ENCODE measurements at regions not wholly inside any gene's neighbourhood (a gene's known extent, or its start where the extent isn't known, plus 50 kb on each side); places are given as distances from the start of the nearest gene placed in this dataset.
"Not testable (repeated sequence)": the region's sequence is repeated elsewhere in the genome, so short reads cannot be mapped to it uniquely, and the experiment has no call there.

- no peaks in the 10 kb centered on the region for H3K4me1 ChIP-seq
- TF ChIP-seq POLR2A (IDR thresholded peaks at IDR 0.05): no peak
- no peak for TF ChIP-seq CTCF (IDR thresholded peaks at IDR 0.05)
- intact Hi-C loops (cut with DNase I): no loop called here
Observed at GRCh38 chr7:68888971-68889385, 709.3 kb upstream of the AUTS2 start.

GRCh38 chr7:68892236-68892635, 706.0 kb upstream of the AUTS2 start:
- intact Hi-C loops (cut with DNase I): no loop called here
- Histone ChIP-seq H3K9me3 (no peaks in the 10 kb centered on the region), H3K4me1 (no peaks in the 10 kb centered on the region), H3K36me3 (no peaks in the 10 kb centered on the region), H3K4me3 (no peak overlapping the region), H3K27me3 (no peaks in the 10 kb centered on the region), H3K27ac (no peak overlapping the region)
- 67 to 80% methylated on average over 3 of the region's 3 CpGs for WGBS, 2 donors
- no peak for TF ChIP-seq CTCF (IDR thresholded peaks at IDR 0.05)
- no peak for TF ChIP-seq POLR2A (IDR thresholded peaks at IDR 0.05)
- no peak for DNase-seq

More at GRCh38 chr7:68888971-68889385, 709.3 kb upstream of the AUTS2 start:
- no peak overlapping the region for H3K27ac ChIP-seq
- H3K9me3 ChIP-seq: no peaks in the 10 kb centered on the region
- 40 to 48% methylated on average over 1 to 2 of the region's 3 CpGs for WGBS, 2 donors
- no peak for DNase-seq
- H3K27me3 ChIP-seq: no peaks in the 10 kb centered on the region
- H3K36me3 ChIP-seq: no peaks in the 10 kb centered on the region
- no peak overlapping the region for H3K4me3 ChIP-seq

- no peak overlapping the region for H3K27ac ChIP-seq
- H3K36me3 ChIP-seq: no peaks in the 10 kb centered on the region
- H3K27me3 ChIP-seq: no peaks in the 10 kb centered on the region
- intact Hi-C loops (cut with DNase I): no loop called here
- no peak for TF ChIP-seq CTCF (IDR thresholded peaks at IDR 0.05)
- TF ChIP-seq POLR2A (IDR thresholded peaks at IDR 0.05): no peak
- no peaks in the 10 kb centered on the region for H3K9me3 ChIP-seq
- no peak overlapping the region for H3K4me3 ChIP-seq
- WGBS, 2 donors: 55 to 62% methylated on average over 4 of the region's 4 CpGs
- DNase-seq: no peak
- H3K4me1 ChIP-seq: no peaks in the 10 kb centered on the region
Observed at GRCh38 chr7:68893411-68893810, 704.9 kb upstream of the AUTS2 start.

- H3K4me1 ChIP-seq; intact Hi-C loops (cut with DNase I); H3K27ac ChIP-seq; H3K36me3 ChIP-seq; DNase-seq; H3K27me3 ChIP-seq; H3K9me3 ChIP-seq; H3K4me3 ChIP-seq: not testable (repeated sequence)
- WGBS, 2 donors: 89 to 91% methylated on average over 6 of the region's 6 CpGs
Observed at GRCh38 chr7:68899156-68899555, 699.1 kb upstream of the AUTS2 start.

GRCh38 chr7:68900096-68900495, 698.2 kb upstream of the AUTS2 start:
- no peak overlapping the region for H3K27ac ChIP-seq
- DNase-seq: no peak

More at GRCh38 chr7:68900096-68900495, 698.2 kb upstream of the AUTS2 start:
- Histone ChIP-seq H3K9me3 (no peaks in the 10 kb centered on the region), H3K27me3 (no peaks in the 10 kb centered on the region), H3K4me1 (no peaks in the 10 kb centered on the region), H3K36me3 (no peaks in the 10 kb centered on the region), H3K4me3 (no peak overlapping the region)
- intact Hi-C loops (cut with DNase I): no loop called here
- TF ChIP-seq POLR2A (IDR thresholded peaks at IDR 0.05) (no peak), CTCF (IDR thresholded peaks at IDR 0.05) (no peak)
- WGBS, 2 donors: 82 to 88% methylated on average over 9 of the region's 9 CpGs
